Coronary artery (tissue), 2 donors: ENCODE measurements at regions not wholly inside any gene's neighbourhood (a gene's known extent, or its start where the extent isn't known, plus 50 kb on each side); places are given as distances from the start of the nearest gene placed in this dataset.
"Not testable (repeated sequence)": the region's sequence is repeated elsewhere in the genome, so short reads cannot be mapped to it uniquely, and the experiment has no call there.

Experiments
- DNase-seq: peaks from one replicate; pipeline ENCODE4 v3.0.0-alpha.2; 2017; ENCODE audit warnings: low spot score
- H3K27ac ChIP-seq, 2 donors: fragments of 200-600 bp; sonication (generic); one replicate each; pipeline ENCODE4 v1.5.1; 2016 to 2019
- H3K4me3 ChIP-seq: fragments of 200-600 bp; sonication (generic); 2 replicates; pipeline ENCODE4 v1.5.1; 2016; ENCODE audit warnings: mild to moderate bottlenecking, moderate library complexity
- TF ChIP-seq, protein P1 (sequence below): fragments of 200-600 bp; sonication (generic); IDR thresholded peaks from one replicate; pipeline ENCODE4 v1.5.1; 2019; ENCODE audit warnings: antibody characterized with exemption

GRCh38 chr17:62239569-62239968 lies 140.8 kb upstream of the EFCAB3 start:
- not testable (repeated sequence) for DNase-seq, H3K27ac ChIP-seq, H3K4me3 ChIP-seq

DNA sequence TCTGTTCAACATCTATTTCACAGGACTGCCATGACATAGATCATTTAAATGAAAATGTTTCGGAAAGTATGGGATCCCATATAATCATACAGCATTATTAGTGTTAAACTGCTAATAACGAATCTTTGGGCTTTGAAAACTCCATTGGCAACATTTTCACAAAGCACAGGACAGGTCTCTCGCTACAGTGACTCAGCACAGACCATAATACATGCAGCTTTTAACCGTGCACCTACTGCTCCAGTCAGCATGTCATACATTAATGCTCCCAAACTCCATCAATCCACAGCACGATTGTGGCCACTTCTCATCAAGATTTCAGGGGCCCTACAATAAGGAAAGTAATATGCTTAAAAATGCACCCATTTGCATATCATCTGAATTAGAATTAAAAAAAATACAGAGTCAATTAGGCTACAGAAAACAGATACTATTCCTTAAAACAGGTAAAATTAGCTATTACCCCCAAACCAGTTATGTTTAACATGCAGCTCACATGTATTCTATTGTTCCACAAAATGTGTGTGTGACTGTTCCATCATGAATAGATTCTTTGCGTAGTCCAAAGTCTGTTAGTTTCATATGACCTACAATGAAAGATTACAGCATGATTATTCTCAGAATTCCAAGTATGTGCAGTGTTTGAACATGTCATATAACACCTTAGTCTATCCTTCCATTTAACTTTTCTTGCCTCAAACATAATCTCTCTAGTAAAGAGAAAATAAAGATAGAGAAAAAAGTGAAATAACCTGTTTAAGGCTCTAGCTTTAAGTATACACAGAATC lies 141.6 kb upstream of the EFCAB3 start:
- H3K27ac ChIP-seq, H3K4me3 ChIP-seq, DNase-seq: not testable (repeated sequence)

DNA sequence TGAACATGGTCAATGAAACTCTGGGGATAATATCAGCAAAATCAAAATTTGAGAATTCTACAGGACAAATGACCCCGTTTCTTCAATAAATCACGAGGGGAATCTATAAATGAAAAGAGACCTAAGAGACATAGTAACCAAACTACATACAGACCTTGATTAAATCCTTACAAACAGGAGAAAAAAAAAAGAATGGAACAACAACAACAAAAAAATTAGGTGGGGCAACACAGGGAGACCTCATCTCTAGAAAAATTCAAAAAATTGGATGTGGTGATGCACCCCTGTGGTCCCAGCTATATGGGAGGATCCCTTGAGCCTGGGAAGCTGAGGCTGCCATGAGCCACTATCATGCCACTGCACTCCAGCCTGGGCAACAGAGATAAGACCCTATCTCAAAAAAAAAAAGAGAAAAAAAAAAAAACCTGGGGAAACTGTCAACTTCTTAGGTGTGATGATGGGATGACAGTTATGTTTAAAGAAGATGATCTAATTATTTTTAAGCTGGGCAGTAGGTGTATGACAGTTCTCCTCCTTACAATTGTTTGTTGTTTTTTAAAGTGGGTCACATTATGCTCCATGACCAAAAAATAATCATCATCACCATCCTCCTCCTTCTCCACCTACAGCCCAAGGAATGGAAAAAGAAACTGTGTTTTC lies 146.4 kb upstream of the EFCAB3 start:
- H3K4me3 ChIP-seq, DNase-seq, H3K27ac ChIP-seq: not testable (repeated sequence)

- not testable (repeated sequence) for DNase-seq, H3K27ac ChIP-seq, H3K4me3 ChIP-seq
Measured at GRCh38 chr17:62231293-62231692, 149.1 kb upstream of the EFCAB3 start.

DNA sequence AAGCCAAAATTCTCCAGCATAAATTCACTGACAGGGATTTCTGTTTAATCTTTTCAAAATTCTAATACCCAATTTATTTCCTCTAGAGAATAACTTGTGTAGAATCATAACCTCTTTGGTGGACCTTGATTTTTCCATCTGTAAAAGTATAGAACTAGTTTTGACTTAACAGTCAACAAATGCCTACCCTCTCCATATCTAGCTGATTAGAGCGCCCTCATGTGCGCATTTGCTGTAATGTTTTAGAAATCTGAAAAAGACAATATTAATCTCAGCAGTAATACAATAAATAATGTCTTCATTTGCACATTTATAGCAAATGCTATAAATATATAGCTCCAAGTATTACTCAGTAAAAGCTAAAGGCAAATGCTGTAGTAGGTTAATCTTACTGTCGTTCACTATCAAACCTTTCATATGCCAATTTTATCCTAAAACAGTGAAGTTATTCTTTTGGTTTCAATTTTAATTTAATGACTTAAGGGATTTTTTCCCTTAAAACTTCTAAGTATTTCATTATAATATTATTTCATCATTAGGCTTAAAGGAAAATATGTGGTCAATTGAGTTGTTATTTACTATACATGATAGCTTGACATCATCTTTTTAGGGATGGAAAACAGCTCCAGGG lies 153.6 kb upstream of the EFCAB3 start:
- H3K4me3 ChIP-seq, H3K27ac ChIP-seq, DNase-seq: not testable (repeated sequence)

- not testable (repeated sequence) for H3K27ac ChIP-seq, H3K4me3 ChIP-seq, DNase-seq
Measured at GRCh38 chr17:62223585-62223984, 156.8 kb upstream of the EFCAB3 start.

DNA sequence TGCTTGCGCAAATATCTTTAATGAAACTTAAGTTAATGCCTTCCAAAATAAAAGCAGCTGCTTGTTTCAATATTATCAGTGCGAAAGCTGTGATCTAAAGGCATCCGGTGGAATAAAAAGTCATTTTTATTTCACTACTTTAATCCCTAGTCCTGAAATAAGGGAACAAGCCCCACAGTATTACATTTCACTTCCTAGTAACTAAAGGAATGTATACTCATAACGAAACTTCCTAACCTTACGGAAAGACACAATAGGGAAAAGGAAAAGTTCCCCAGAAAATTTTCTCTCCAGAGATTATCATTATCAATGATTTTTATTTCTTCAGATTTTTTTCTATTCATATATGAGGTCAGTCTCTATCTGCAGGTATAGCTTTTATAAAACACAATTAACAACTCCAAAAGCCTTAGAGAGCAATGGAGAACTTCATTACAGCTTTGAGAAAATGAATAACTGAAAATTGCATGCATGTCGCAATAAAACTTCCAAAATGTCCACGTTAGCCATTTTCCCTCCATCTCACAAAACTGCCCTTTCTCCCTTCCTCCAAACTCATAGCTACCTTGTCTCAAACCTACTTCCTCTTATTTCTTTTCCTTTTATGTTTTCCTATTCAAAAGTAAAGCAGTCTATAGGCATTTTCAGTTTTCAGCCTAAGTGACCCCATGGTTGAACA lies 154.3 kb upstream of the MED13 start:
- TF ChIP-seq, protein P1, sequence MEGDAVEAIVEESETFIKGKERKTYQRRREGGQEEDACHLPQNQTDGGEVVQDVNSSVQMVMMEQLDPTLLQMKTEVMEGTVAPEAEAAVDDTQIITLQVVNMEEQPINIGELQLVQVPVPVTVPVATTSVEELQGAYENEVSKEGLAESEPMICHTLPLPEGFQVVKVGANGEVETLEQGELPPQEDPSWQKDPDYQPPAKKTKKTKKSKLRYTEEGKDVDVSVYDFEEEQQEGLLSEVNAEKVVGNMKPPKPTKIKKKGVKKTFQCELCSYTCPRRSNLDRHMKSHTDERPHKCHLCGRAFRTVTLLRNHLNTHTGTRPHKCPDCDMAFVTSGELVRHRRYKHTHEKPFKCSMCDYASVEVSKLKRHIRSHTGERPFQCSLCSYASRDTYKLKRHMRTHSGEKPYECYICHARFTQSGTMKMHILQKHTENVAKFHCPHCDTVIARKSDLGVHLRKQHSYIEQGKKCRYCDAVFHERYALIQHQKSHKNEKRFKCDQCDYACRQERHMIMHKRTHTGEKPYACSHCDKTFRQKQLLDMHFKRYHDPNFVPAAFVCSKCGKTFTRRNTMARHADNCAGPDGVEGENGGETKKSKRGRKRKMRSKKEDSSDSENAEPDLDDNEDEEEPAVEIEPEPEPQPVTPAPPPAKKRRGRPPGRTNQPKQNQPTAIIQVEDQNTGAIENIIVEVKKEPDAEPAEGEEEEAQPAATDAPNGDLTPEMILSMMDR: no peak
- no peak overlapping the region for H3K4me3 ChIP-seq
- no peak overlapping the region for H3K27ac ChIP-seq
- no peak for DNase-seq

DNA sequence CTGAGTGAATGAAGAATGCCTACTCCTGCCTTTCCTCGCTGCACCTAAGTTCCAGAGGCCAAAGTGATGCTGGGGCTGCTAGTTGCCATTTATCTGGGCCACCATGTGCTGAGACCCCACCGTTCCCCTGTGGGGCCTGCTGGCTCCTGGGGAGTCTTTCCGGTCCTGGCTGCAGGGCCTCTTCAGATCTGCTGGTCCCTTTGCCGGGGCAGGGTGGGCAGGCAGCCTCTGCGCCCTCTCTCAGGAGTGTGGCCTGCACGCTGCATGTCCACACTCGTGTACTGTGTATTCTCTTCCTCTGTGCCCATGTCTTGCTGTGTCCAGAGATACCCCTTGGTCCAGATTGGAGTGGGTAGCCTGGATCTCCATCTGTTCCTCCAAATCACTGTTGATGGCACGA lies 151.8 kb upstream of the MED13 start:
- Histone ChIP-seq H3K27ac (no peak overlapping the region), H3K4me3 (no peak overlapping the region)
- no peak for DNase-seq
- TF ChIP-seq, protein P1: no peak

DNA sequence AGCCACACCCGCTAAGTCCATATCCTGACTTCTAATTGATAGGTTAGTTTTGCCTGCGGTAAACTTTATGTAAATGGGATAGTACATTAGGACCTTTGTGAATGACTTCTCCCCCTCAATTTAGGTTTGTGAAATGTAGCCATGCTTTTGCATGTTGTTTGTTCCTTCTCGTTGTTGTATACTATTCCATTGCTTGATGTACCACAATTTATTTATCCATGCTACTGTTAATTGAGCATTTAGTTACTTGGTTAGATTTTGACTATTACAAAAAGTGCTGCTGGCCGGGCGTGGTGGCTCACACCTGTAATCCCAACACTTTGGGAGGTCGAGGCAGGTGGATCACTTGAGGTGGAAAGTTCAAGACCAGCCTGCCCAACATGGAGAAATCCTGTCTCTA lies 150.8 kb upstream of the MED13 start:
- DNase-seq, H3K27ac ChIP-seq: not testable (repeated sequence)

DNA sequence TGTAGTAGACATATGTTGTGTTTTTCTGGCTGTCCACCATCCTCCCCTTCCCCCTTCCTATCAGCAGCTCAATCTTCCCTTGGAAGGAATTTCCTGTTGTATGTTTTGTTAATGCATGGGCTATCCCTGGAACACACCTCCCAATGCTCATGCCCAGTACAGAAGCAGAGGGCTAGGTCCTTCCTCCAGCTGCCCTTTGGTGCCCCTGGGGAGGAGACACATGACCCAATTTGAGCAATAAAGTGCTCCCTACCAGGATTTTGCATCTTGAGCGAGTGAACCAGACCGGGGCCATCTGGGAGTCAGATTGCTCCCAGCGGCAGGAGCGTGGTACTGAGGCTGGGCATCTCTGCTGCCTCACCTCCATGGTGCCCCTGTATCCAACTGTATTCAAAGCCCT lies 141.5 kb upstream of the MED13 start:
- DNase-seq: no peak
- no peak overlapping the region for H3K4me3 ChIP-seq
- TF ChIP-seq, protein P1: no peak
- H3K27ac ChIP-seq: no peak overlapping the region

More for the DNA sequence above, 150.8 kb upstream of the MED13 start:
- H3K4me3 ChIP-seq: not testable (repeated sequence)

DNA sequence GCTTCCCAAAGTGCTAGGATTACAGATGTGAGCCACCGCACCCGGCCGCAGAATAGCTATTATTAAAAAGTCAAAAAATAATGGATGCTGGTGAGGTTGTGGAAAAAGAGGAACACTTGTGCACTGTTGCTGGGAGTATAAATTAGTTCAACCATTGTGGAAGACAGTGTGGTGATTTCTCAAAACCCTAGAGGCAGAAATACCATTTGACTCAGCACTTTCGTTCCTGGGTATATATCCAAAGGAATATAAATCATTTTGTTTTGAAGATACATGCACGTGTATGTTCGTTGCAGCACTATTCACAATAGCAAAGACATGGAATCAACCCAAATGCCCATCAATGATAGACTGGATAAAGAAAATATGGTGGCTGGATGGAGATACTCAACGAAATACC lies 132.1 kb upstream of the MED13 start:
- H3K27ac ChIP-seq, DNase-seq, H3K4me3 ChIP-seq: not testable (repeated sequence)

DNA sequence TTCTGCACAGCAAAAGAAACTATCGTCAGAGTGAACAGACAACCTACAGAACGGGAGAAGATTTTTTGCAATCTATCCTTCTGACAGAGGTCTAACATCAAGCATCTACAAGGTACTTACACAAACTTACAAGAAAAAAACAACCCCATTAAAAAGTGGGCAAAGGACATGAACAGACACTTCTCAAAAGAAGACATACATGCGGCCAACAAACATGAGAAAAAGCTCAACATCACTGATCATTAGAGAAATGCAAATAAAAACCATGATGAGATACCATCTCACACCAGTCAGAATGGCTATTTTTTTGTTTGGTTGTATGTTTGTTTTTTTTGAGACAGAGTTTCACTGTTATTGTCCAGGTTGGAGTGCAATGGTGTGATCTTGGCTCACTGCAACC lies 131.5 kb upstream of the MED13 start:
- not testable (repeated sequence) for DNase-seq, H3K4me3 ChIP-seq, H3K27ac ChIP-seq
